HL-60 (cell line): ENCODE measurements at regions not wholly inside any gene's neighbourhood (a gene's known extent, or its start where the extent isn't known, plus 50 kb on each side); places are given as distances from the start of the nearest gene placed in this dataset.

Experiments
- DNase-seq, 2 experiments: peaks; one replicate each; pipeline ENCODE4 v3.0.0-alpha.2; 2010 to 2020; ENCODE audit warnings: low read depth in 1 of 2, low spot score in 1 of 2
- H3K27ac ChIP-seq: fragments of 250-450 bp; sonication (Bioruptor Pico); replicated peaks from 2 replicates; pipeline ENCODE4 v1.5.1; 2020; ENCODE audit warnings: mild to moderate bottlenecking, moderate library complexity
- H3K27me3 ChIP-seq: fragments of 250-450 bp; sonication (Bioruptor Pico); 2 replicates; pipeline ENCODE4 v1.5.1; 2021; ENCODE audit warnings: mild to moderate bottlenecking, moderate library complexity; ENCODE audit not compliant: insufficient read depth, poor library complexity, severe bottlenecking
- H3K4me3 ChIP-seq: replicated peaks from 2 replicates; pipeline ENCODE4 v1.5.1; 2011; ENCODE audit warnings: mild to moderate bottlenecking, control low read depth, low read length; ENCODE audit not compliant: insufficient read depth
- CTCF ChIP-seq: IDR thresholded peaks from one replicate; pipeline ENCODE4 v1.5.1; 2011; ENCODE audit warnings: low read length, control low read depth, inconsistent platforms; ENCODE audit not compliant: insufficient read depth
- GABPA ChIP-seq: IDR thresholded peaks from 2 replicates; pipeline ENCODE4 v1.6.1; 2012; ENCODE audit warnings: low read depth
- POLR2AphosphoS5 ChIP-seq: IDR thresholded peaks from 2 replicates; pipeline ENCODE4 v1.6.1; 2012; ENCODE audit warnings: low read depth
- SPI1 ChIP-seq: IDR thresholded peaks from 2 replicates; pipeline ENCODE4 v1.6.1; 2012; ENCODE audit warnings: low read depth, mild to moderate bottlenecking, borderline replicate concordance
- TF ChIP-seq, protein P1 (sequence below): IDR thresholded peaks from 2 replicates; pipeline ENCODE4 v1.6.1; 2012; ENCODE audit warnings: low read depth; ENCODE audit not compliant: insufficient replicate concordance

DNA sequence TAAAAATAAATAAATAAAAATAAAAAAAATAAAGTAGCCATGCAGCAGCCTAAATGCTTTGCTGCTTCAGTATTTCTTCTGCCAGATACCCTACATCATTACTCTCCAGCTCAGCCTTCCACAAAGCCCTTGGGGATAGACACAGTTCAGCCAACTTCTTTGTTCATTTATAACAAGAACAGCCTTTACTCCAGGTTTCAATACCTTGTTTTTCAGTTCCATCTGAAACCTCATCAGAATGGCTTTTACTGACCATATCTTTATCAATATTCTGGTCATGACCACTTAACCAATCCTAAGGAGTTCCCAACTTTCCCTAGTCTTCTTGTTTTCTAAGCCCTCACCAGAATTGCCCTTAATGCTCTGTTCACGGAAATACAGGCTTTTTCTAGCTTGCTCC lies 128.3 kb upstream of the MED14 start:
- no peak for DNase-seq
- Histone ChIP-seq H3K4me3 (no peak overlapping the region), H3K27ac (no peak overlapping the region), H3K27me3 (peaks cover 2% of the 10 kb centered on the region)
- no peak for TF ChIP-seq CTCF
- no peak for TF ChIP-seq SPI1
- TF ChIP-seq GABPA, result no peak
- no peak for TF ChIP-seq POLR2AphosphoS5
- TF ChIP-seq, protein P1, sequence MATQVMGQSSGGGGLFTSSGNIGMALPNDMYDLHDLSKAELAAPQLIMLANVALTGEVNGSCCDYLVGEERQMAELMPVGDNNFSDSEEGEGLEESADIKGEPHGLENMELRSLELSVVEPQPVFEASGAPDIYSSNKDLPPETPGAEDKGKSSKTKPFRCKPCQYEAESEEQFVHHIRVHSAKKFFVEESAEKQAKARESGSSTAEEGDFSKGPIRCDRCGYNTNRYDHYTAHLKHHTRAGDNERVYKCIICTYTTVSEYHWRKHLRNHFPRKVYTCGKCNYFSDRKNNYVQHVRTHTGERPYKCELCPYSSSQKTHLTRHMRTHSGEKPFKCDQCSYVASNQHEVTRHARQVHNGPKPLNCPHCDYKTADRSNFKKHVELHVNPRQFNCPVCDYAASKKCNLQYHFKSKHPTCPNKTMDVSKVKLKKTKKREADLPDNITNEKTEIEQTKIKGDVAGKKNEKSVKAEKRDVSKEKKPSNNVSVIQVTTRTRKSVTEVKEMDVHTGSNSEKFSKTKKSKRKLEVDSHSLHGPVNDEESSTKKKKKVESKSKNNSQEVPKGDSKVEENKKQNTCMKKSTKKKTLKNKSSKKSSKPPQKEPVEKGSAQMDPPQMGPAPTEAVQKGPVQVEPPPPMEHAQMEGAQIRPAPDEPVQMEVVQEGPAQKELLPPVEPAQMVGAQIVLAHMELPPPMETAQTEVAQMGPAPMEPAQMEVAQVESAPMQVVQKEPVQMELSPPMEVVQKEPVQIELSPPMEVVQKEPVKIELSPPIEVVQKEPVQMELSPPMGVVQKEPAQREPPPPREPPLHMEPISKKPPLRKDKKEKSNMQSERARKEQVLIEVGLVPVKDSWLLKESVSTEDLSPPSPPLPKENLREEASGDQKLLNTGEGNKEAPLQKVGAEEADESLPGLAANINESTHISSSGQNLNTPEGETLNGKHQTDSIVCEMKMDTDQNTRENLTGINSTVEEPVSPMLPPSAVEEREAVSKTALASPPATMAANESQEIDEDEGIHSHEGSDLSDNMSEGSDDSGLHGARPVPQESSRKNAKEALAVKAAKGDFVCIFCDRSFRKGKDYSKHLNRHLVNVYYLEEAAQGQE, result no peak

- no peak for DNase-seq
- TF ChIP-seq GABPA (no peak), SPI1 (no peak), CTCF (no peak), POLR2AphosphoS5 (no peak)
- TF ChIP-seq, protein P1, result no peak
- Histone ChIP-seq H3K27me3 (peaks cover 2% of the 10 kb centered on the region), H3K4me3 (no peak overlapping the region), H3K27ac (no peak overlapping the region)
These were observed 129.6 kb upstream of the MED14 start for GRCh38 chrX:40864972-40865371.

DNA sequence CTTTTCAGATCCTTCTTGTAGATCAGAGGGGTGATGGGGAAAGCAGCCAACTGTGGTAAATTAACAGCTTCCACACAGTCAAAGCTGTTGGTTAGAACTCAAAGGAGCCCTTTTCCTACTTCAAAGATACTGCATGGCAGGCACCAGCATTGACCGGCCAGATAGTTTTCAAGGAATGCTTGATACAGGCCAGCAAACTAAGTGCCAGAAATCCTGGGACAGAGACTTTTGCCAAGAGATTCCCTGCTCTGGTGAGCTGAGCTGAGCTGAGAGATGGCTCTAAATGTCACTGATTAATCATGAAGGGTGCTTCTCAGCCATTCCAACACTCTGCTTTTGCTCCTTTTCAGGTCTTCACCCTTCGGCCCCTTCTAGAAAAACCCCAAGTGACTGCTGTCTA lies 131.6 kb upstream of the MED14 start:
- no peak overlapping the region for H3K27ac ChIP-seq
- no peak for DNase-seq
- H3K27me3 ChIP-seq, result peaks cover 2% of the 10 kb centered on the region
- H3K4me3 ChIP-seq, result no peak overlapping the region
- TF ChIP-seq, protein P1, result no peak
- TF ChIP-seq GABPA, result no peak
- no peak for TF ChIP-seq SPI1
- no peak for TF ChIP-seq POLR2AphosphoS5
- no peak for TF ChIP-seq CTCF
